ENCODE measurements at regions not wholly inside any gene's neighbourhood (a gene's known extent, or its start where the extent isn't known, plus 50 kb on each side); places are given as distances from the start of the nearest gene placed in this dataset.

- DNase-seq (ENCODE audit: low read depth in 2 of 2): no peak
- TF ChIP-seq CTCF (IDR thresholded peaks at IDR 0.05; ENCODE audit: low read depth, low read length): no peak
- no peak overlapping the region for H3K4me3 ChIP-seq (replicated peaks in 1 of 2; ENCODE audit: low read depth in 2 of 2, low read length in 2 of 2)
These were observed 274.4 kb upstream of the RAB6C start for GRCh38 chr2:129705085-129705484.

- no peak for TF ChIP-seq CTCF (IDR thresholded peaks at IDR 0.05; ENCODE audit: low read depth, low read length)
- no peak overlapping the region for H3K4me3 ChIP-seq (replicated peaks in 1 of 2; ENCODE audit: low read depth in 2 of 2, low read length in 2 of 2)
- DNase-seq (ENCODE audit: low read depth in 2 of 2): no peak
These were observed 271.7 kb upstream of the RAB6C start for GRCh38 chr2:129707800-129708199.

- TF ChIP-seq CTCF (IDR thresholded peaks at IDR 0.05; ENCODE audit: low read depth, low read length): no peak
- no peak overlapping the region for H3K4me3 ChIP-seq (replicated peaks in 1 of 2; ENCODE audit: low read depth in 2 of 2, low read length in 2 of 2)
- no peak for DNase-seq (ENCODE audit: low read depth in 2 of 2)
These were observed 271.1 kb upstream of the RAB6C start for GRCh38 chr2:129708221-129708967.

GRCh38 chr2:129709001-129709955, 270.2 kb upstream of the RAB6C start:
- no peak for TF ChIP-seq CTCF (IDR thresholded peaks at IDR 0.05; ENCODE audit: low read depth, low read length)
- no peak overlapping the region for H3K4me3 ChIP-seq (replicated peaks in 1 of 2; ENCODE audit: low read depth in 2 of 2, low read length in 2 of 2)
- DNase-seq (ENCODE audit: low read depth in 2 of 2): no peak

GRCh38 chr2:129709956-129710598, 269.4 kb upstream of the RAB6C start:
- H3K4me3 ChIP-seq (replicated peaks in 1 of 2; ENCODE audit: low read depth in 2 of 2, low read length in 2 of 2): no peak overlapping the region
- TF ChIP-seq CTCF (IDR thresholded peaks at IDR 0.05; ENCODE audit: low read depth, low read length): no peak
- DNase-seq (ENCODE audit: low read depth in 2 of 2): no peak

- TF ChIP-seq CTCF (IDR thresholded peaks at IDR 0.05; ENCODE audit: low read depth, low read length): no peak
These were observed 268.6 kb upstream of the RAB6C start for GRCh38 chr2:129710670-129711495.

More at GRCh38 chr2:129710670-129711495, 268.6 kb upstream of the RAB6C start:
- no peak overlapping the region for H3K4me3 ChIP-seq (replicated peaks in 1 of 2; ENCODE audit: low read depth in 2 of 2, low read length in 2 of 2)
- DNase-seq (ENCODE audit: low read depth in 2 of 2): no peak
